Endothelial cell of umbilical vein (primary cell): ENCODE measurements at regions not wholly inside any gene's neighbourhood (a gene's known extent, or its start where the extent isn't known, plus 50 kb on each side); places are given as distances from the start of the nearest gene placed in this dataset.

ENCODE experiments used
- BruUV-seq: library from RNA; stranded (reverse); fragments of 400-500 nt; replicated peaks from 2 replicates; lab custom pipeline; 2021; lab: Mats Ljungman, UMichigan
- CTCF ChIA-PET: fragments of 300-600, 350-600 bp; sonication (Branson Sonifier 250); formaldehyde crosslinking; loops from one replicate; lab custom pipeline; 2021; ENCODE audit warnings: antibody characterized with exemption, inconsistent platforms; lab: Charles Lee
- POLR2A ChIA-PET: fragments of 300-600, 350-600 bp; sonication (Branson Sonifier 250); formaldehyde crosslinking; loops from one replicate; lab custom pipeline; 2021; ENCODE audit warnings: antibody characterized with exemption, inconsistent platforms; lab: Charles Lee
- DNase-seq: peaks from one replicate; pipeline ENCODE4 v3.0.0-alpha.2; 2011; ENCODE audit warnings: low read depth, low spot score
- FAIRE-seq: peaks from 2 replicates; lab custom pipeline; 2011; peaks lifted over from hg19 to GRCh38; lab: Jason Lieb, UNC
- H2AFZ ChIP-seq: 2 replicates; pipeline ENCODE4 v1.6.0; 2012; ENCODE audit warnings: low read depth, low read length, control low read depth, inconsistent platforms
- H3K27ac ChIP-seq: 2 replicates; pipeline ENCODE4 v1.5.1; 2011; ENCODE audit warnings: low read depth, mild to moderate bottlenecking, control low read depth, low read length, moderate library complexity; ENCODE audit not compliant: insufficient read depth
- H3K27me3 ChIP-seq, 2 experiments: 2 replicates each; pipeline versions ENCODE4 v1.6.0 to v1.6.1; 2011; ENCODE audit warnings: low read length in 2 of 2, mixed read lengths in 1 of 2; ENCODE audit not compliant: control insufficient read depth in 2 of 2, insufficient read depth in 2 of 2
- H3K36me3 ChIP-seq, 2 experiments: 2 replicates in 1 of 2; 3 replicates in 1 of 2; pipeline ENCODE4 v1.5.1; 2011; ENCODE audit warnings: low read length in 2 of 2, mild to moderate bottlenecking in 1 of 2, moderate library complexity in 1 of 2; ENCODE audit not compliant: control insufficient read depth in 2 of 2, insufficient read depth in 2 of 2; ENCODE audit errors: extremely low read depth in 1 of 2
- H3K4me1 ChIP-seq: 3 replicates; pipeline ENCODE4 v1.5.1; 2011; ENCODE audit warnings: mild to moderate bottlenecking, low read length; ENCODE audit not compliant: control insufficient read depth, insufficient read depth; ENCODE audit errors: extremely low read depth
- H3K4me2 ChIP-seq: 2 replicates; pipeline ENCODE4 v1.6.1; 2011; ENCODE audit warnings: low read length, control low read depth, mixed read lengths; ENCODE audit not compliant: insufficient read depth
- H3K4me3 ChIP-seq, 3 experiments: fragments of 200-600 bp in 1 of 3; sonication (generic), shearing (Covaris generic) in 1 of 3; replicated peaks in 1 of 3; 2 replicates each; pipeline ENCODE4 v1.5.1; 2011 to 2016; ENCODE audit warnings: control low read depth in 3 of 3, low read length in 3 of 3, mild to moderate bottlenecking in 2 of 3, inconsistent platforms in 1 of 3, low read depth in 1 of 3, moderate library complexity in 1 of 3; ENCODE audit not compliant: insufficient read depth in 1 of 3
- H3K79me2 ChIP-seq: 2 replicates; pipeline ENCODE4 v1.6.0; 2012; ENCODE audit warnings: low read length, inconsistent platforms; ENCODE audit not compliant: control insufficient read depth, insufficient read depth
- H3K9ac ChIP-seq: replicated peaks from 2 replicates; pipeline ENCODE3; 2011; ENCODE audit warnings: low read length, control low read depth; ENCODE audit not compliant: insufficient read depth; ENCODE audit errors: extremely low read depth
- H3K9me1 ChIP-seq: replicated peaks from 3 replicates; pipeline ENCODE4 v1.6.0; 2011; ENCODE audit warnings: mild to moderate bottlenecking, low read length; ENCODE audit not compliant: control insufficient read depth, insufficient read depth; ENCODE audit errors: extremely low read depth
- H3K9me3 ChIP-seq: replicated peaks from 2 replicates; pipeline ENCODE4 v1.5.1; 2012; ENCODE audit warnings: low read length, inconsistent platforms; ENCODE audit not compliant: control insufficient read depth, insufficient read depth
- H4K20me1 ChIP-seq: replicated peaks from 2 replicates; pipeline ENCODE3; 2011; ENCODE audit warnings: mild to moderate bottlenecking, low read length; ENCODE audit not compliant: control insufficient read depth, insufficient read depth; ENCODE audit errors: extremely low read depth
- CTCF ChIP-seq, 2 donors: IDR thresholded peaks; 1 replicate in 1 of 2; 2 replicates in 1 of 2; pipeline ENCODE4 v1.5.1; 2011; ENCODE audit warnings: low read length in 2 of 2, mild to moderate bottlenecking in 2 of 2, moderate library complexity in 2 of 2, control low read depth in 1 of 2, inconsistent platforms in 1 of 2, low read depth in 1 of 2; ENCODE audit not compliant: insufficient read depth in 1 of 2; ENCODE audit errors: extremely low read depth in 1 of 2
- EZH2 ChIP-seq: IDR thresholded peaks from 2 replicates; pipeline ENCODE4 v1.6.1; 2012; ENCODE audit warnings: borderline replicate concordance, low read depth, mild to moderate bottlenecking, moderate library complexity, low read length, inconsistent platforms; ENCODE audit not compliant: severe bottlenecking
- FOS ChIP-seq: IDR thresholded peaks from 2 replicates; pipeline ENCODE4 v1.6.1; 2011; ENCODE audit warnings: mild to moderate bottlenecking, low read length, moderate library complexity, borderline replicate concordance; ENCODE audit not compliant: insufficient read depth
- GATA2 ChIP-seq: IDR thresholded peaks from 2 replicates; pipeline ENCODE4 v1.7.0; 2011; ENCODE audit warnings: low read depth, mild to moderate bottlenecking, moderate library complexity, mixed read lengths, low read length; ENCODE audit not compliant: insufficient read length, insufficient read depth
- JUN ChIP-seq: IDR thresholded peaks from 2 replicates; pipeline ENCODE4 v1.6.1; 2011; ENCODE audit warnings: borderline replicate concordance, low read depth; ENCODE audit not compliant: insufficient read length, insufficient read depth
- MAX ChIP-seq: IDR thresholded peaks from 2 replicates; pipeline ENCODE4 v1.6.1; 2011; ENCODE audit not compliant: insufficient read depth, insufficient read length
- MYC ChIP-seq: IDR thresholded peaks from one replicate; pipeline ENCODE4 v1.6.1; 2011; ENCODE audit warnings: mild to moderate bottlenecking, low read depth, low read length
- POLR2A ChIP-seq: IDR thresholded peaks from 2 replicates; pipeline ENCODE4 v1.6.1; 2012; ENCODE audit warnings: low read depth, mild to moderate bottlenecking, control low read depth, low read length
- POLR2AphosphoS5 ChIP-seq: IDR thresholded peaks from 2 replicates; pipeline ENCODE4 v1.6.1; 2012; ENCODE audit warnings: low read depth, mild to moderate bottlenecking, control low read depth, low read length, moderate library complexity; ENCODE audit not compliant: insufficient read depth
- dilution Hi-C: fragments of 300-500 bp; cut with MboI; formaldehyde crosslinking; loops from one replicate; pipeline ENCODE4 v1.15.0; 2019; ENCODE audit warnings: low sequenced_read_pairs; ENCODE audit not compliant: extremely low pct_ligation_motif_present
- intact Hi-C: fragments of 100-400 bp; cut with micrococcal nuclease; formaldehyde crosslinking; loops from one replicate; pipeline ENCODE4 v1.10.0; 2022

GRCh38 chr9:76561050-76561713, 102.2 kb downstream of the GCNT1 start:
- no peaks in the 10 kb centered on the region for H4K20me1 ChIP-seq
- H3K9me1 ChIP-seq = no peaks in the 10 kb centered on the region
- H3K4me1 ChIP-seq = peaks cover 9% of the 10 kb centered on the region
- FAIRE-seq = no peak
- intact Hi-C loops = no loop called here
- no peaks in the 10 kb centered on the region for H3K36me3 ChIP-seq
- no peaks in the 10 kb centered on the region for H3K79me2 ChIP-seq
- H3K27me3 ChIP-seq = no peaks in the 10 kb centered on the region
- dilution Hi-C loops = no loop called here
- no peak overlapping the region for H3K27ac ChIP-seq
- ChIA-PET POLR2A (no interaction called here), CTCF (interaction anchor here (2.0 kb wide), 1 partner anchor 27 kb away, joined by 9 read pairs; no protein-coding TSS in a partner anchor)
- no peak overlapping the region for H3K4me3 ChIP-seq
- H3K9ac ChIP-seq = no peak overlapping the region
- H3K4me2 ChIP-seq = no peak overlapping the region
- no peak overlapping the region for H2AFZ ChIP-seq
- TF ChIP-seq MYC (no peak), FOS (no peak), EZH2 (no peak), MAX (no peak), CTCF (IDR thresholded peaks at IDR 0.05; ENCODE audit: extremely low read depth in 1 of 2, insufficient read depth in 1 of 2, low read depth in 1 of 2, low read length in 2 of 2) (no peak), POLR2AphosphoS5 (no peak), POLR2A (no peak), GATA2 (no peak), JUN (no peak)
- BruUV-seq = no TSS peak
- no peak for DNase-seq
- H3K9me3 ChIP-seq = no peaks in the 10 kb centered on the region
